Stomach (tissue), 8 donors: ENCODE measurements at regions not wholly inside any gene's neighbourhood (a gene's known extent, or its start where the extent isn't known, plus 50 kb on each side); places are given as distances from the start of the nearest gene placed in this dataset.

Experiments
- DNase-seq, 2 donors: peaks; one replicate each; pipeline versions ENCODE4 v3.0.0 to v3.0.0-alpha.2; 2013 to 2019
- H3K27ac ChIP-seq, 5 donors: fragments of 200-600 bp in 4 of 5; sonication (generic) in 4 of 5; one replicate each; pipeline ENCODE4 v1.5.1; 2013 to 2019; ENCODE audit warnings: mild to moderate bottlenecking in 1 of 5, moderate library complexity in 1 of 5
- H3K27me3 ChIP-seq, 3 donors: fragments of 200-600 bp; sonication (generic); one replicate each; pipeline ENCODE4 v1.5.1; 2017 to 2019; ENCODE audit warnings: mixed run types in 1 of 3
- H3K36me3 ChIP-seq, 4 donors: fragments of 200-600 bp; sonication (generic); 1 replicate in 3 of 4; 2 replicates in 1 of 4; pipeline ENCODE4 v1.5.1; 2016 to 2019
- H3K4me1 ChIP-seq, 4 donors: fragments of 200-600 bp; sonication (generic); one replicate each; pipeline ENCODE4 v1.5.1; 2016 to 2019
- H3K4me3 ChIP-seq, 4 donors: fragments of 200-600 bp; sonication (generic) in 3 of 4; one replicate each; pipeline ENCODE4 v1.5.1; 2016 to 2019; ENCODE audit warnings: mild to moderate bottlenecking in 1 of 4
- H3K9me3 ChIP-seq, 4 donors: fragments of 200-600 bp; sonication (generic); one replicate each; pipeline ENCODE4 v1.5.1; 2016 to 2019
- CTCF ChIP-seq, 7 experiments: fragments of 450-650 bp in 4 of 7; fragments of 200-600 bp in 3 of 7; sonication (generic) in 3 of 7; IDR thresholded peaks; one replicate each; pipeline ENCODE4 v1.5.1; 2016 to 2019; ENCODE audit warnings: antibody characterized with exemption in 7 of 7, control low read depth in 2 of 7, mild to moderate bottlenecking in 1 of 7
- EP300 ChIP-seq: sonication (generic); formaldehyde crosslinking; IDR thresholded peaks from one replicate; pipeline ENCODE4 v1.6.1; 2017; ENCODE audit warnings: antibody characterized with exemption
- POLR2A ChIP-seq, 4 donors: fragments of 450-650 bp; IDR thresholded peaks; one replicate each; pipeline ENCODE4 v1.6.1; 2016; ENCODE audit warnings: antibody characterized with exemption in 4 of 4, control low read depth in 2 of 4, mild to moderate bottlenecking in 1 of 4, moderate library complexity in 1 of 4
- POLR2AphosphoS5 ChIP-seq, 3 donors: sonication (generic); formaldehyde crosslinking; IDR thresholded peaks; one replicate each; pipeline ENCODE4 v1.6.1; 2016; ENCODE audit warnings: antibody characterized with exemption in 3 of 3
- WGBS, 5 donors: extraction: QIAGEN DNeasy Blood & Tissue Kit in 3 of 5; methylation state at CpG; one replicate each; pipeline versions ENCODE4 v1.1.5 to v1.1.7; 2013 to 2018; 5-methylcytosine and 5-hydroxymethylcytosine counted together
- intact Hi-C: fragments of 100-400 bp; cut with DNase I; formaldehyde crosslinking; loops from one replicate; pipeline ENCODE4 v1.15.1; 2023; ENCODE audit warnings: low total_unique reads
- donor health status: healthy with polysubstance abuse.
- donor health status: Bipolar disorder and iron deficiency.
- donor health status: healthy.

GRCh38 chr5:100424787-100425186, 110.4 kb upstream of the FAM174A start:
- WGBS, 5 donors = 94 to 97% (median 95%) methylated on average over 4 of the region's 4 CpGs
- H3K27me3 ChIP-seq = no peaks in the 10 kb centered on the region
- no peak overlapping the region for H3K27ac ChIP-seq
- peaks cover 0 to 20% (median 14%) of the 10 kb centered on the region in 4 donors for H3K9me3 ChIP-seq
- no peak for TF ChIP-seq CTCF (IDR thresholded peaks at IDR 0.05)
- TF ChIP-seq EP300 = no peak
- TF ChIP-seq POLR2AphosphoS5 (IDR thresholded peaks at IDR 0.05) = no peak
- no peak for TF ChIP-seq POLR2A (IDR thresholded peaks at IDR 0.05)
- no peaks in the 10 kb centered on the region for H3K36me3 ChIP-seq
- H3K4me1 ChIP-seq = no peaks in the 10 kb centered on the region
- no peak for DNase-seq
- no peak overlapping the region for H3K4me3 ChIP-seq
- intact Hi-C loops = no loop called here

GRCh38 chr5:100424017-100424416, 111.2 kb upstream of the FAM174A start:
- H3K4me3 ChIP-seq = no peak overlapping the region
- WGBS, 5 donors = 69 to 100% (median 85%) methylated on average over 1 of the region's 4 CpGs
- no peaks in the 10 kb centered on the region for H3K36me3 ChIP-seq
- DNase-seq = no peak
- no peak overlapping the region for H3K27ac ChIP-seq
- intact Hi-C loops = no loop called here
- H3K27me3 ChIP-seq = no peaks in the 10 kb centered on the region
- H3K9me3 ChIP-seq = peaks cover 0 to 20% (median 14%) of the 10 kb centered on the region in 4 donors
- TF ChIP-seq EP300 = no peak
- TF ChIP-seq CTCF (IDR thresholded peaks at IDR 0.05) = no peak
- no peak for TF ChIP-seq POLR2AphosphoS5 (IDR thresholded peaks at IDR 0.05)
- no peak for TF ChIP-seq POLR2A (IDR thresholded peaks at IDR 0.05)
- H3K4me1 ChIP-seq = no peaks in the 10 kb centered on the region

- 70 to 87% (median 78%) methylated on average over 5 of the region's 5 CpGs for WGBS, 5 donors
- H3K4me3 ChIP-seq = no peak overlapping the region
- no peaks in the 10 kb centered on the region for H3K36me3 ChIP-seq
- no peak for DNase-seq
- H3K4me1 ChIP-seq = no peaks in the 10 kb centered on the region
- intact Hi-C loops = no loop called here
- peaks cover 0 to 20% (median 14%) of the 10 kb centered on the region in 4 donors for H3K9me3 ChIP-seq
- H3K27ac ChIP-seq = no peak overlapping the region
- TF ChIP-seq POLR2AphosphoS5 (IDR thresholded peaks at IDR 0.05) (no peak), EP300 (no peak), CTCF (IDR thresholded peaks at IDR 0.05) (no peak), POLR2A (IDR thresholded peaks at IDR 0.05) (no peak)
- H3K27me3 ChIP-seq = no peaks in the 10 kb centered on the region
Observed at GRCh38 chr5:100423330-100423729, 111.8 kb upstream of the FAM174A start.

GRCh38 chr5:100421360-100421759, 113.8 kb upstream of the FAM174A start:
- Histone ChIP-seq H3K4me1 (no peaks in the 10 kb centered on the region), H3K36me3 (no peaks in the 10 kb centered on the region), H3K9me3 (peaks cover 0 to 20% (median 14%) of the 10 kb centered on the region in 4 donors), H3K27me3 (no peaks in the 10 kb centered on the region), H3K27ac (no peak overlapping the region), H3K4me3 (no peak overlapping the region)
- DNase-seq = no peak
- no peak for TF ChIP-seq EP300
- TF ChIP-seq CTCF (IDR thresholded peaks at IDR 0.05) = no peak
- TF ChIP-seq POLR2A (IDR thresholded peaks at IDR 0.05) = no peak
- TF ChIP-seq POLR2AphosphoS5 (IDR thresholded peaks at IDR 0.05) = no peak
- intact Hi-C loops = no loop called here
